Pancreas (tissue), 10 donors: ENCODE measurements at regions not wholly inside any gene's neighbourhood (a gene's known extent, or its start where the extent isn't known, plus 50 kb on each side); places are given as distances from the start of the nearest gene placed in this dataset.
"Not testable (repeated sequence)": the region's sequence is repeated elsewhere in the genome, so short reads cannot be mapped to it uniquely, and the experiment has no call there.

Experiments
- ATAC-seq, 4 donors: fragments of 200-7000 bp; cut with Tn5 transposase; one replicate each; pipeline versions ENCODE4 v1.8.0 to v1.9.1; 2020; ENCODE audit warnings: mild to moderate bottlenecking in 4 of 4, moderate library complexity in 4 of 4
- DNase-seq, 6 donors: peaks; one replicate each; pipeline ENCODE4 v3.0.0-alpha.2; 2020
- FAIRE-seq: peaks from 2 replicates; lab custom pipeline; 2012; peaks lifted over from hg19 to GRCh38; lab: Jason Lieb, UNC
- H3K27ac ChIP-seq, 4 donors: fragments of 200-600 bp; sonication (generic); 1 replicate in 3 of 4; 2 replicates in 1 of 4; pipeline versions ENCODE4 v1.5.0 to v1.8.0; 2020
- H3K27me3 ChIP-seq, 4 donors: fragments of 200-600 bp; one replicate each; pipeline ENCODE4 v1.8.0; 2021
- H3K36me3 ChIP-seq, 3 donors: fragments of 200-600 bp; sonication (generic) in 1 of 3; one replicate each; pipeline versions ENCODE4 v1.5.0 to v1.8.0; 2020 to 2021
- H3K4me1 ChIP-seq, 3 donors: fragments of 200-600 bp; one replicate each; pipeline ENCODE4 v1.8.0; 2021
- H3K4me3 ChIP-seq, 4 donors: fragments of 200-600 bp; sonication (generic) in 2 of 4; one replicate each; pipeline versions ENCODE4 v1.5.0 to v1.8.0; 2020 to 2021
- H3K9me3 ChIP-seq, 4 donors: fragments of 200-600 bp; one replicate each; pipeline ENCODE4 v1.8.0; 2021
- CTCF ChIP-seq, 4 donors: fragments of 200-600 bp; sonication (generic) in 3 of 4; IDR thresholded peaks; one replicate each; pipeline versions ENCODE4 v1.5.0 to v1.8.0; 2021; ENCODE audit warnings: antibody characterized with exemption in 4 of 4
- WGBS, 2 donors: extraction: QIAGEN DNeasy Blood & Tissue Kit; methylation state at CpG; one replicate each; pipeline ENCODE4 v1.1.7; 2013; 5-methylcytosine and 5-hydroxymethylcytosine counted together
- intact Hi-C, 3 donors: fragments of 100-400 bp; cut with DNase I; formaldehyde crosslinking; loops; one replicate each; pipeline versions ENCODE4 v1.11.1 to v1.14.2; 2022
- donor health status: healthy with polysubstance abuse.
- donor health status: DM: no; HTN: no; CAD: no; lungs with moderate emphysema.
- donor health status: DM: no; HTN: no; CAD: no.
- donor health status: control.
- donor health status: control.
- donor health status: Bipolar disorder and iron deficiency.
- donor health status: DM: yes; HTN: yes; CAD: no.
- donor health status: DM: no; HTN: no; CAD: no.
- donor health status: DM: no; HTN: no; CAD: no.
- donor health status: DM: yes; HTN: yes; CAD: no.

GRCh38 chr6:82553863-82554531, 190.4 kb downstream of the TPBG start:
- H3K36me3 ChIP-seq = no peaks in the 10 kb centered on the region
- ATAC-seq = no peak
- no peaks in the 10 kb centered on the region for H3K9me3 ChIP-seq
- no peak for FAIRE-seq
- DNase-seq = no peak
- H3K27ac ChIP-seq = no peak overlapping the region
- TF ChIP-seq CTCF (IDR thresholded peaks at IDR 0.05) = no peak
- H3K27me3 ChIP-seq = no peaks in the 10 kb centered on the region
- H3K4me3 ChIP-seq = no peak overlapping the region
- WGBS, 2 donors = 43 to 55% methylated on average over 2 of the region's 2 CpGs
- intact Hi-C loops = no loop called here
- no peaks in the 10 kb centered on the region for H3K4me1 ChIP-seq

- DNase-seq (no peak), ATAC-seq (no peak), FAIRE-seq (no peak)
- no peaks in the 10 kb centered on the region for H3K9me3 ChIP-seq
- no peak overlapping the region for H3K4me3 ChIP-seq
- H3K27ac ChIP-seq = no peak overlapping the region
- intact Hi-C loops = no loop called here
- 70 to 86% methylated on average over 1 of the region's 1 CpG for WGBS, 2 donors
- H3K27me3 ChIP-seq = no peaks in the 10 kb centered on the region
- no peaks in the 10 kb centered on the region for H3K36me3 ChIP-seq
- TF ChIP-seq CTCF (IDR thresholded peaks at IDR 0.05) = no peak
- H3K4me1 ChIP-seq = no peaks in the 10 kb centered on the region
Measured at GRCh38 chr6:82554666-82555065, 191.0 kb downstream of the TPBG start.

GRCh38 chr6:82555801-82556200, 192.2 kb downstream of the TPBG start:
- no peak for FAIRE-seq

GRCh38 chr6:82558531-82558930, 194.9 kb downstream of the TPBG start:
- ATAC-seq = not testable (repeated sequence)

More at GRCh38 chr6:82555801-82556200, 192.2 kb downstream of the TPBG start:
- Histone ChIP-seq H3K4me3 (no peak overlapping the region), H3K4me1 (no peaks in the 10 kb centered on the region), H3K27ac (no peak overlapping the region), H3K27me3 (no peaks in the 10 kb centered on the region), H3K36me3 (no peaks in the 10 kb centered on the region), H3K9me3 (no peaks in the 10 kb centered on the region)
- intact Hi-C loops = no loop called here
- WGBS, 2 donors = 68 to 88% methylated on average over 1 of the region's 1 CpG
- TF ChIP-seq CTCF (IDR thresholded peaks at IDR 0.05) = no peak
- no peak for ATAC-seq
- DNase-seq = no peak

GRCh38 chr6:82567621-82568020, 204.0 kb downstream of the TPBG start:
- no peak overlapping the region for H3K4me3 ChIP-seq
- no peaks in the 10 kb centered on the region for H3K27me3 ChIP-seq
- ATAC-seq = no peak
- no peak for TF ChIP-seq CTCF (IDR thresholded peaks at IDR 0.05)
- H3K9me3 ChIP-seq = no peaks in the 10 kb centered on the region
- no peaks in the 10 kb centered on the region for H3K4me1 ChIP-seq
- H3K36me3 ChIP-seq = no peaks in the 10 kb centered on the region
- intact Hi-C loops = no loop called here
- no peak for FAIRE-seq
- no peak overlapping the region for H3K27ac ChIP-seq
- WGBS, 2 donors = 37 to 39% methylated on average over 1 of the region's 1 CpG
- no peak for DNase-seq

More at GRCh38 chr6:82558531-82558930, 194.9 kb downstream of the TPBG start:
- H3K27me3 ChIP-seq, intact Hi-C loops, H3K4me1 ChIP-seq, H3K9me3 ChIP-seq, H3K4me3 ChIP-seq, FAIRE-seq, H3K27ac ChIP-seq, H3K36me3 ChIP-seq: not testable (repeated sequence)
- peak in 1 of 6 donors; percentile 20 for DNase-seq
- 80 to 83% methylated on average over 19 to 20 of the region's 20 CpGs for WGBS, 2 donors
